ENCODE measurements at regions not wholly inside any gene's neighbourhood (a gene's known extent, or its start where the extent isn't known, plus 50 kb on each side); places are given as distances from the start of the nearest gene placed in this dataset.

DNA sequence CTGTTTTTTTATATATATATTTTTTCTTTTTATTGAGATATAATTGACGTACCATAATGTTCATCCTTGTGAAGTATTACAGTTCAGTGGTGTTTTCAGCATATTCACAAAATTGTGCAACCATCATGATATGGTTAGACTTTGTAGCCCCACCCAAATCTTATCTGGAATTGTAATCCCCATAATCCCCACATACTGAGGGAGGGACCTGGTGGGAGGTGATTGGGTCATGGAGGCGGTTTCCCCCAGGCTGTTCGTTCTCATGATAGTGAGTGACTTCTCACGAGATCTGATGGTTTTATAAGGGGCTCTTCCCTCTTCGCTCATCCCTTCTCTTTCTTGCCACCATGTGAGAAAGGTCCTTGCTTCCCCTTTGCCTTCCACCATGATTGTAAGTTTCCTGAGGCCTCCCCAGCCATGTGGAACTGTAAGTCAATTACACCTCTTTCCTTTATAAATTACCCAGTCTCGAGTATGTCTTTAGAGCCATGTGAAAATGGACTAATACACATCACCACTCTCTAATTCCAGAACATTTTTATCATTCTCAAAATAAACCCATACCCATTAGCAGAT lies 73.9 kb upstream of the SMNDC1 start:
- TF ChIP-seq, protein P1, sequence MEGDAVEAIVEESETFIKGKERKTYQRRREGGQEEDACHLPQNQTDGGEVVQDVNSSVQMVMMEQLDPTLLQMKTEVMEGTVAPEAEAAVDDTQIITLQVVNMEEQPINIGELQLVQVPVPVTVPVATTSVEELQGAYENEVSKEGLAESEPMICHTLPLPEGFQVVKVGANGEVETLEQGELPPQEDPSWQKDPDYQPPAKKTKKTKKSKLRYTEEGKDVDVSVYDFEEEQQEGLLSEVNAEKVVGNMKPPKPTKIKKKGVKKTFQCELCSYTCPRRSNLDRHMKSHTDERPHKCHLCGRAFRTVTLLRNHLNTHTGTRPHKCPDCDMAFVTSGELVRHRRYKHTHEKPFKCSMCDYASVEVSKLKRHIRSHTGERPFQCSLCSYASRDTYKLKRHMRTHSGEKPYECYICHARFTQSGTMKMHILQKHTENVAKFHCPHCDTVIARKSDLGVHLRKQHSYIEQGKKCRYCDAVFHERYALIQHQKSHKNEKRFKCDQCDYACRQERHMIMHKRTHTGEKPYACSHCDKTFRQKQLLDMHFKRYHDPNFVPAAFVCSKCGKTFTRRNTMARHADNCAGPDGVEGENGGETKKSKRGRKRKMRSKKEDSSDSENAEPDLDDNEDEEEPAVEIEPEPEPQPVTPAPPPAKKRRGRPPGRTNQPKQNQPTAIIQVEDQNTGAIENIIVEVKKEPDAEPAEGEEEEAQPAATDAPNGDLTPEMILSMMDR (IDR thresholded peaks at IDR 0.05): no peak
- TF ChIP-seq POLR2A (IDR thresholded peaks at IDR 0.05): no peak
